ENCODE measurements at regions not wholly inside any gene's neighbourhood (a gene's known extent, or its start where the extent isn't known, plus 50 kb on each side); places are given as distances from the start of the nearest gene placed in this dataset.

DNA sequence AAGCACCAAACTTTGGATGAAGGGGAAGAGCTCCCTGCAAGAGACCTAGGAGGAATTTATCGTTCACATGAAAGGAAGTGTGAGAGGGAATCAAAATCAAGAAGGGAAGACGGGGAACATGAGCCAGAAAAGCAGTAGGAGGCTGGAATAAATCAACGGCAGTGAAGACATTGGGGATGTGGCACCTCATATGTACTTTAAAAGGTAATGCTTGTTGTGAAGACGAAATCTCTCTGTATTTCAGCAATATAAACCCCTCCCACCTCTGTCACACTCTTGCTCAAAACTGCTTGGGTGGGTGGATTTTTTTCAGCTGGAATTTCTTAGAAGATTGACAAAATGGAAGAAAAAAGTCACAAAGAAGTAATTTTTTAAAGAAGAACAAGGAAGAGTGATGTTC lies 243.5 kb downstream of the BUD13 start:
- intact Hi-C loops (cut with DNase I, micrococcal nuclease): no loop called here
- no peaks in the 10 kb centered on the region for H3K4me1 ChIP-seq (ENCODE audit: low read depth)
- TF ChIP-seq CTCF (IDR thresholded peaks at IDR 0.05): no peak
- no peaks in the 10 kb centered on the region for H3K9me3 ChIP-seq
- ATAC-seq (no peak), DNase-seq (no peak)
- no peak overlapping the region for H3K4me3 ChIP-seq
- no peaks in the 10 kb centered on the region for H3K36me3 ChIP-seq (ENCODE audit: low read depth)

- no peak for TF ChIP-seq CTCF (IDR thresholded peaks at IDR 0.05)
- intact Hi-C loops (cut with DNase I, micrococcal nuclease): no loop called here
- no peak overlapping the region for H3K4me3 ChIP-seq
- no peak for DNase-seq
- no peaks in the 10 kb centered on the region for H3K36me3 ChIP-seq (ENCODE audit: low read depth)
- no peak for ATAC-seq
- H3K9me3 ChIP-seq: no peaks in the 10 kb centered on the region
- no peaks in the 10 kb centered on the region for H3K4me1 ChIP-seq (ENCODE audit: low read depth)
These were observed 245.4 kb downstream of the BUD13 start for GRCh38 chr11:116527180-116527991.

- intact Hi-C loops (cut with DNase I, micrococcal nuclease): no loop called here
- Histone ChIP-seq H3K4me1 (ENCODE audit: low read depth) (no peaks in the 10 kb centered on the region), H3K4me3 (no peak overlapping the region), H3K9me3 (no peaks in the 10 kb centered on the region), H3K36me3 (ENCODE audit: low read depth) (no peaks in the 10 kb centered on the region)
- ATAC-seq (no peak), DNase-seq (no peak)
- no peak for TF ChIP-seq CTCF (IDR thresholded peaks at IDR 0.05)
These were observed 246.8 kb downstream of the BUD13 start for GRCh38 chr11:116525961-116526495.

- Histone ChIP-seq H3K9me3 (no peaks in the 10 kb centered on the region), H3K36me3 (ENCODE audit: low read depth) (no peaks in the 10 kb centered on the region), H3K4me1 (ENCODE audit: low read depth) (no peaks in the 10 kb centered on the region), H3K4me3 (no peak overlapping the region)
- no peak for ATAC-seq
- TF ChIP-seq CTCF (IDR thresholded peaks at IDR 0.05): no peak
- no peak for DNase-seq
- intact Hi-C loops (cut with DNase I, micrococcal nuclease): no loop called here
These were observed 253.3 kb downstream of the BUD13 start for GRCh38 chr11:116519499-116519898.

- intact Hi-C loops (cut with DNase I, micrococcal nuclease): no loop called here
- no peaks in the 10 kb centered on the region for H3K4me1 ChIP-seq (ENCODE audit: low read depth)
- no peak overlapping the region for H3K4me3 ChIP-seq
- H3K9me3 ChIP-seq: no peaks in the 10 kb centered on the region
- no peaks in the 10 kb centered on the region for H3K36me3 ChIP-seq (ENCODE audit: low read depth)
- DNase-seq (no peak), ATAC-seq (no peak)
- TF ChIP-seq CTCF (IDR thresholded peaks at IDR 0.05): no peak
These were observed 254.6 kb downstream of the BUD13 start for GRCh38 chr11:116518141-116518540.
